ENCODE measurements at regions not wholly inside any gene's neighbourhood (a gene's known extent, or its start where the extent isn't known, plus 50 kb on each side); places are given as distances from the start of the nearest gene placed in this dataset.

DNA sequence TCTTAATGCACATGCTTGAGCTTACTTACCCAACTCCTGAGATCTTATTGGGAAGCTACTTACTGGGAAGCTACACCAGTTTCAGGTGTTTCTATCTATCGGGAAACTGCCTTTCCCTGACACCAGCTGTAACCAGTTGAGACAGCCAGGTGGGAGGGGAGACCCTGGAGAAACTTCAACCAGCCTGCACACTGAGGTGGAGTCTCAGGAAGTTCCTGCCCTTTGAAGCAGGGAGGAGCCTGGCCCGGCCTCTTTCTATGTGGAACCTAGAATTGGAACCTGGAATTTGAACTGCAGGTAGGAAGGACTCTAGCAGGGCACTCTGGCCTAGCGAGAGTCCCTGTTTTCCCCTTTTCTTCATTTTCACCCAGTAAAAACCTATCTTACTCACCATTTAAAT is 425.8 kb upstream of the PABPC4L start:
- TF ChIP-seq, protein P1, sequence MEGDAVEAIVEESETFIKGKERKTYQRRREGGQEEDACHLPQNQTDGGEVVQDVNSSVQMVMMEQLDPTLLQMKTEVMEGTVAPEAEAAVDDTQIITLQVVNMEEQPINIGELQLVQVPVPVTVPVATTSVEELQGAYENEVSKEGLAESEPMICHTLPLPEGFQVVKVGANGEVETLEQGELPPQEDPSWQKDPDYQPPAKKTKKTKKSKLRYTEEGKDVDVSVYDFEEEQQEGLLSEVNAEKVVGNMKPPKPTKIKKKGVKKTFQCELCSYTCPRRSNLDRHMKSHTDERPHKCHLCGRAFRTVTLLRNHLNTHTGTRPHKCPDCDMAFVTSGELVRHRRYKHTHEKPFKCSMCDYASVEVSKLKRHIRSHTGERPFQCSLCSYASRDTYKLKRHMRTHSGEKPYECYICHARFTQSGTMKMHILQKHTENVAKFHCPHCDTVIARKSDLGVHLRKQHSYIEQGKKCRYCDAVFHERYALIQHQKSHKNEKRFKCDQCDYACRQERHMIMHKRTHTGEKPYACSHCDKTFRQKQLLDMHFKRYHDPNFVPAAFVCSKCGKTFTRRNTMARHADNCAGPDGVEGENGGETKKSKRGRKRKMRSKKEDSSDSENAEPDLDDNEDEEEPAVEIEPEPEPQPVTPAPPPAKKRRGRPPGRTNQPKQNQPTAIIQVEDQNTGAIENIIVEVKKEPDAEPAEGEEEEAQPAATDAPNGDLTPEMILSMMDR (IDR thresholded peaks at IDR 0.05) = no peak
- TF ChIP-seq POLR2A (IDR thresholded peaks at IDR 0.05) (no peak), POLR2AphosphoS5 (IDR thresholded peaks at IDR 0.05) (no peak)

Measured in prostate gland (tissue), 2 donors.